GM12864 (cell line): ENCODE measurements at regions not wholly inside any gene's neighbourhood (a gene's known extent, or its start where the extent isn't known, plus 50 kb on each side); places are given as distances from the start of the nearest gene placed in this dataset.

ENCODE experiments used
- DNase-seq: peaks from one replicate; pipeline ENCODE4 v3.0.0-alpha.2; 2011; ENCODE audit warnings: low read depth
- H3K4me3 ChIP-seq: 2 replicates; pipeline ENCODE4 v1.5.1; 2011; ENCODE audit warnings: mild to moderate bottlenecking, low read depth, low read length, control low read depth
- TF ChIP-seq, protein P1 (sequence below): IDR thresholded peaks from 2 replicates; pipeline ENCODE4 v1.5.1; 2011; ENCODE audit warnings: low read depth, mild to moderate bottlenecking, moderate library complexity, low read length, control low read depth, inconsistent platforms; ENCODE audit errors: missing control alignments

DNA sequence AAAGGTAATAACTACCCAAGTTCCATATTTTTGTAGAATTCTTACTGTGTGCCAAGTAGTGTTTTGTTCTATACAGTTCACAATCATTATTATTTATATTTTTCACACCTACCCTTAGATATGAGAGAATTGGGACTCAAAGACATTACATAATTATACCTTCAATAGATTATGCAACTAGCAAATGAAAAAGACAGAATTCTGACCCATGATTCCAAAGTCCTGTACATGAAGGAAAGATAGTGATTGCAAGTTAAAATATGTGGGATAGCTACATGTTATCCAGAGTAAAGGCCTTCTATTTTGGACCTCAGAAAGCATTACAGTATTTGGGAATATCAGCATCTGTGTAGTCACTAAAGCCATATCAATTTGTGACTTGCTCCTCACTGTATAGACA lies 581.0 kb downstream of the ELAVL2 start:
- no peak for DNase-seq
- TF ChIP-seq, protein P1, sequence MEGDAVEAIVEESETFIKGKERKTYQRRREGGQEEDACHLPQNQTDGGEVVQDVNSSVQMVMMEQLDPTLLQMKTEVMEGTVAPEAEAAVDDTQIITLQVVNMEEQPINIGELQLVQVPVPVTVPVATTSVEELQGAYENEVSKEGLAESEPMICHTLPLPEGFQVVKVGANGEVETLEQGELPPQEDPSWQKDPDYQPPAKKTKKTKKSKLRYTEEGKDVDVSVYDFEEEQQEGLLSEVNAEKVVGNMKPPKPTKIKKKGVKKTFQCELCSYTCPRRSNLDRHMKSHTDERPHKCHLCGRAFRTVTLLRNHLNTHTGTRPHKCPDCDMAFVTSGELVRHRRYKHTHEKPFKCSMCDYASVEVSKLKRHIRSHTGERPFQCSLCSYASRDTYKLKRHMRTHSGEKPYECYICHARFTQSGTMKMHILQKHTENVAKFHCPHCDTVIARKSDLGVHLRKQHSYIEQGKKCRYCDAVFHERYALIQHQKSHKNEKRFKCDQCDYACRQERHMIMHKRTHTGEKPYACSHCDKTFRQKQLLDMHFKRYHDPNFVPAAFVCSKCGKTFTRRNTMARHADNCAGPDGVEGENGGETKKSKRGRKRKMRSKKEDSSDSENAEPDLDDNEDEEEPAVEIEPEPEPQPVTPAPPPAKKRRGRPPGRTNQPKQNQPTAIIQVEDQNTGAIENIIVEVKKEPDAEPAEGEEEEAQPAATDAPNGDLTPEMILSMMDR, result no peak
- no peak overlapping the region for H3K4me3 ChIP-seq

DNA sequence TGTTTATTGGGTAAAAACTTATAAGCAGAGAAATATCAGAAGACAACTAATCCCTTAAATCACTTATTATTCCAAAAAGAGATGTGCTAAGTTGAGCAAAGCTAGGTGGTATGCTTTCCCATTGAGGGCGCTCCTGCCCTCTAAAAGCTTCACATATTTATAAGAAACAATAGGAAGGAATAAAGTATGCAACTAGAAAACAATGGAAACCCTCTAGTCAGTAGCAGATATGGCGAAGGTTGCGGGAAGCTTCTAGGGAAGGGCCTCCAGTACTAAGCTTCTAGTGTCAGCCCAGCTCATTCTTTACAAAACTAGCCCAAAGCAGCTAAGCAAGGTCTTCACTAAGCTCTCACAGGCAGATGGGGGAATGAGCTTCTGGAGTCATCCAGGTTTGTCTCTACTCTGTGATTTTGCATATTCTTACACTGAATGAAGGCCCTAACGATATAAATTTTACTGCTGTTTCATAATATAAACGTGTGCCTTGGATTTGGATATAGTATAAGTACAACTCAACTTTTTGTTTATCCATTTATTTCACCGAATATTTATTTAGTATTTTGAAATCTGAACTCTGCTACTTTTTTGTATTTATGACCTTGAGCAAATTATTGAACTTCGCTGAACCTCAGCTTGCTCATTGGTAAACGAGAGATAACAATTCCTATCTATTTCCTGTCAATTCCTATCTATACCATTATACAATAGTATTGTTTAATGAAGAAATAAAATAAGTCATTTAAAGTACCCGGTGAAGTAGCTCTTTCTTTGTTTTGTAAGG lies 571.4 kb downstream of the ELAVL2 start:
- TF ChIP-seq, protein P1, result no peak
- H3K4me3 ChIP-seq, result no peak overlapping the region
- DNase-seq, result no peak

DNA sequence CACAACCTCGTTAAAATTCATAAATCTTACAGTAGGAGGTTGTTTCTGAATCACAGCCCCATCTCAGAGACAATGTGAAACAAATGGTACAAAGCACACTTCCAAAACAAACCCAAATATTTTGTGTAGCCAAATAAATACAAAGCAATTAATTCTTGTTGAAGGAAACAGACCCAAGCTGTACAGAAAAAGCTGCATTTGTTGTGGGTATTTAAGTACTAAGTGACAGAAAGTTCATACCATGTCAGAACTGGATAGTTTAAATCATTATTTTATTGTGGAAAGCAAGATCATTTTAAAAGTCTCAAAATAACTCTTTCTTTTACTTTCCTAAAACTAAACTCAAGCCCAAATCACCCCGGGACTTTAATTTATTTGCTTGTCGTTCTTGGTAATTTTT lies 570.7 kb downstream of the ELAVL2 start:
- no peak overlapping the region for H3K4me3 ChIP-seq
- DNase-seq, result no peak
- TF ChIP-seq, protein P1, result no peak

DNA sequence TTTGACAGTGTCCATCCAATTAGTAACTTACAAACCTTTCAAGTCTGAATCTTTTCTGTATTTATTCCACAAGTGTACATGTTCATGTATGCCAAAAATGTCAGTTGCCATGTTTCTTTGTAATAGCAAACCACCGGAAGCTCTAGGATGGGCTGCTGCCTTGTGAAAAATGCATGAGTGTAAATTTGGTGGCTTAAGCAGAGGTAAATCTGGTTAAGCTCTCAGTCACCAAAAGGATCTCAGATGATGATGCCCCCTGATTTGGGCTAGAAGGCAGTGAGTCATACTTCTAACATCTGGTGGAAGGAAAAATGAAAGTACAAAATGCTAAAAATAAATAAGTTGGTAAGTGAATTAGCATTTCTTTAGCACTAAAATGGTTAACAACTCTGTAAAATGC lies 567.5 kb downstream of the ELAVL2 start:
- H3K4me3 ChIP-seq, result no peak overlapping the region
- TF ChIP-seq, protein P1, result no peak
- DNase-seq, result no peak

DNA sequence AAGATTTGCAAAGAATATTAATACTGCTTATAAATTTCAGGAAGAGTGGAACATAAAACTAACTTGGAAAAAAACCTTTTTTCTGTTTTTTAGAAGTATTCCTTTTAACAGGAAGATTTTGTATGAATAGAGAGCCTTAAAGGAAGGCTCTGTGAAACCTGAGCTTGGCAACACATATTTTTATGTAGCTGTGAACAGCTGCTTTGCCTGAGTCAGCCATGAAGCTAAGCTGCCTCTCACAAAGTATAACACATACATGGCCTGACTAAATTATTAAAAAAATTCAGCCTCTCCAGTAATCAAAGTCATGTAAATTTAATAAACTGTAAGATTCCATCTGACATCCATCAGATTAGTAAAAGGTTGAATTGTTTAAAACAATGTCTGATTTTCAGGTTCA lies 547.5 kb downstream of the ELAVL2 start:
- no peak for DNase-seq
- H3K4me3 ChIP-seq, result no peak overlapping the region
- TF ChIP-seq, protein P1, result no peak

DNA sequence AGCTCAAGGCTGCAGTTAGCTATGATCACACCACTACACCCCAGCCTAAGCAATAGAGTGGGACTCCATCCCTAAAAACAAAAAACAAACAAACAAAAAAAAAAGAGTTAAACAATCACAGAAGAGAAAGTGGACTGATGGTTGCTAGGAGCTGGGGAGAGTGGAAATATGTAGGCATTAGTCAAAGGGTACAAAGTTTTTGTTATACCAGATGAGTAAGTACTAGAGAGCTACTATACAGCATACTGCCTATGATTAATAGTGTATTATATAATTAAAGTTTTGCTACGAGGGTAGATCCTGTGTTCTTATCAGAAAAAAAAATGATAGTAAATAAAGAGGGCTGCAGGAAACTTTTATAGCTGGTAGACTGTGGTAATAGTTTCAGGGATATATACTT lies 538.6 kb downstream of the ELAVL2 start:
- no peak for DNase-seq
- TF ChIP-seq, protein P1, result no peak
- no peak overlapping the region for H3K4me3 ChIP-seq

DNA sequence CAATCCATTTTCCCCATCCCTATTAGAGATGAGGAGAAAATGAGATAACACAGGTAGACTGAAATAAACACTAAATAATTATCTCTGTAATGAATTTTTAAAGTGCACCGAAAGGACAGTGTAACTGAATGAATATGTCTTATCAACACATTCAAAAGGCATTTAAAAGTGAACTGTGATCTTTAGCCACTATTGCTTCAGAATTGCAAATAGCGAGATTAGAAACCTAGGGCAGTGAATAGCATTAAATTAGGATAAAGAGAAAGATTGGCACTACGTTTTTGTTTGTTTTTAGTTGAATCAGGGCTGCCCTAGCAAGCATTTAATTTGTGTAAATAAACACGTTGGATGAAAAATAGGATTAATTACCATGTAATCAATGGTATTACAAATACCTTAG lies 537.5 kb downstream of the ELAVL2 start:
- TF ChIP-seq, protein P1, result no peak
- no peak for DNase-seq
- no peak overlapping the region for H3K4me3 ChIP-seq
